ENCODE measurements at regions not wholly inside any gene's neighbourhood (a gene's known extent, or its start where the extent isn't known, plus 50 kb on each side); places are given as distances from the start of the nearest gene placed in this dataset.
A peak's percentile ranks its signal among the peaks of the same experiment; 100 is the strongest.

GRCh38 chrX:45348296-45348695, 147.6 kb upstream of the DIPK2B start:
- DNase-seq: no peak

GRCh38 chrX:45347877-45348276, 147.2 kb upstream of the DIPK2B start:
- DNase-seq: no peak

- DNase-seq: no peak
Measured at GRCh38 chrX:45344594-45344993, 143.9 kb upstream of the DIPK2B start.

- no peak for DNase-seq
Measured at GRCh38 chrX:45329217-45329616, 128.5 kb upstream of the DIPK2B start.

GRCh38 chrX:45324941-45325340, 124.3 kb upstream of the DIPK2B start:
- DNase-seq: no peak

- DNase-seq: no peak
Measured at GRCh38 chrX:45323387-45323786, 122.7 kb upstream of the DIPK2B start.

GRCh38 chrX:45322820-45323219, 122.1 kb upstream of the DIPK2B start:
- no peak for DNase-seq

GRCh38 chrX:45322382-45322781, 121.7 kb upstream of the DIPK2B start:
- peak; percentile 0 for DNase-seq

- no peak for DNase-seq
Measured at GRCh38 chrX:45320191-45320590, 119.5 kb upstream of the DIPK2B start.

GRCh38 chrX:45309801-45310200, 109.1 kb upstream of the DIPK2B start:
- no peak for DNase-seq

- DNase-seq: no peak
Measured at GRCh38 chrX:45309096-45309495, 108.4 kb upstream of the DIPK2B start.

GRCh38 chrX:45306794-45307193, 106.1 kb upstream of the DIPK2B start:
- no peak for DNase-seq

- DNase-seq: no peak
Measured at GRCh38 chrX:45300638-45301037, 100.0 kb upstream of the DIPK2B start.

- DNase-seq: no peak
Measured at GRCh38 chrX:45295259-45295986, 94.7 kb upstream of the DIPK2B start.

GRCh38 chrX:45274576-45274975, 73.9 kb upstream of the DIPK2B start:
- no peak for DNase-seq

- no peak for DNase-seq
Measured at GRCh38 chrX:45267007-45267406, 66.3 kb upstream of the DIPK2B start.

GRCh38 chrX:45266456-45266855, 65.8 kb upstream of the DIPK2B start:
- no peak for DNase-seq

- DNase-seq: no peak
Measured at GRCh38 chrX:45264865-45265264, 64.2 kb upstream of the DIPK2B start.

GRCh38 chrX:45261471-45261870, 60.8 kb upstream of the DIPK2B start:
- DNase-seq: no peak

GRCh38 chrX:45261005-45261404, 60.3 kb upstream of the DIPK2B start:
- no peak for DNase-seq

GRCh38 chrX:45258731-45259402, 58.2 kb upstream of the DIPK2B start:
- no peak for DNase-seq
